ENCODE measurements at regions not wholly inside any gene's neighbourhood (a gene's known extent, or its start where the extent isn't known, plus 50 kb on each side); places are given as distances from the start of the nearest gene placed in this dataset.

DNA sequence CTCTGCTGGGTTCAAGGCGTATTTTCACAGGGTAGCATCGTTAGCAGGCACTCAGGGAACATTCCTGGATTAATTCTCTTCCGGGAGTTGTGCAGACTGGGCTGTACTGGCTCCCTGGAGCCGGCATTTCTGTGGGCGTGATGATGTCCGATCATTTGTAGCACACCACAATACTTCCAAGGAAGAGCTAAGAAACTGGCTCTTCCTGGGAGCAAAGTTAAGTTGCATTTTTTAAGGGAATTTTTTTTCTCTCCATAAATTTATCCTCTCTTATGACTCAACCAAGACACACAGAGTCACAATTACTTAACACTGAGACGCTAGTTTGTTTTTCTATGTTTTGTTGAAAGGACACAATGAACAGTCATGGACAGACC lies 211.6 kb upstream of the FOXF1 start:
- H3K4me2 ChIP-seq (ENCODE audit: low read length) = no peak overlapping the region
- no peaks in the 10 kb centered on the region for H3K79me2 ChIP-seq (ENCODE audit: control insufficient read depth, low read length)
- H3K27me3 ChIP-seq (ENCODE audit: control insufficient read depth, low read length) = peaks cover 15% of the 10 kb centered on the region
- no peaks in the 10 kb centered on the region for H3K4me1 ChIP-seq (ENCODE audit: control insufficient read depth, low read length)
- no peak overlapping the region for H3K4me3 ChIP-seq (ENCODE audit: low read length)
- H3F3A ChIP-seq (ENCODE audit: control insufficient read depth, insufficient read depth) = no peaks in the 10 kb centered on the region
- H3K27ac ChIP-seq (ENCODE audit: low read depth, low read length) = no peak overlapping the region
- no peak for TF ChIP-seq EZH2phosphoT487 (IDR thresholded peaks at IDR 0.05; ENCODE audit: borderline replicate concordance, low read length)
- TF ChIP-seq, protein P1, sequence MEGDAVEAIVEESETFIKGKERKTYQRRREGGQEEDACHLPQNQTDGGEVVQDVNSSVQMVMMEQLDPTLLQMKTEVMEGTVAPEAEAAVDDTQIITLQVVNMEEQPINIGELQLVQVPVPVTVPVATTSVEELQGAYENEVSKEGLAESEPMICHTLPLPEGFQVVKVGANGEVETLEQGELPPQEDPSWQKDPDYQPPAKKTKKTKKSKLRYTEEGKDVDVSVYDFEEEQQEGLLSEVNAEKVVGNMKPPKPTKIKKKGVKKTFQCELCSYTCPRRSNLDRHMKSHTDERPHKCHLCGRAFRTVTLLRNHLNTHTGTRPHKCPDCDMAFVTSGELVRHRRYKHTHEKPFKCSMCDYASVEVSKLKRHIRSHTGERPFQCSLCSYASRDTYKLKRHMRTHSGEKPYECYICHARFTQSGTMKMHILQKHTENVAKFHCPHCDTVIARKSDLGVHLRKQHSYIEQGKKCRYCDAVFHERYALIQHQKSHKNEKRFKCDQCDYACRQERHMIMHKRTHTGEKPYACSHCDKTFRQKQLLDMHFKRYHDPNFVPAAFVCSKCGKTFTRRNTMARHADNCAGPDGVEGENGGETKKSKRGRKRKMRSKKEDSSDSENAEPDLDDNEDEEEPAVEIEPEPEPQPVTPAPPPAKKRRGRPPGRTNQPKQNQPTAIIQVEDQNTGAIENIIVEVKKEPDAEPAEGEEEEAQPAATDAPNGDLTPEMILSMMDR (IDR thresholded peaks at IDR 0.05; ENCODE audit: low read depth, low read length, poor library complexity, severe bottlenecking) = no peak
- H3K36me3 ChIP-seq (ENCODE audit: control insufficient read depth, low read length) = no peaks in the 10 kb centered on the region
- no peaks in the 10 kb centered on the region for H3K9me2 ChIP-seq (replicated peaks; ENCODE audit: control insufficient read depth, low read length)
- no peaks in the 10 kb centered on the region for H4K20me1 ChIP-seq (ENCODE audit: control insufficient read depth, insufficient read depth, low read depth, low read length)
- H3K9me3 ChIP-seq (ENCODE audit: control insufficient read depth, insufficient read depth, low read length) = no peaks in the 10 kb centered on the region

DNA sequence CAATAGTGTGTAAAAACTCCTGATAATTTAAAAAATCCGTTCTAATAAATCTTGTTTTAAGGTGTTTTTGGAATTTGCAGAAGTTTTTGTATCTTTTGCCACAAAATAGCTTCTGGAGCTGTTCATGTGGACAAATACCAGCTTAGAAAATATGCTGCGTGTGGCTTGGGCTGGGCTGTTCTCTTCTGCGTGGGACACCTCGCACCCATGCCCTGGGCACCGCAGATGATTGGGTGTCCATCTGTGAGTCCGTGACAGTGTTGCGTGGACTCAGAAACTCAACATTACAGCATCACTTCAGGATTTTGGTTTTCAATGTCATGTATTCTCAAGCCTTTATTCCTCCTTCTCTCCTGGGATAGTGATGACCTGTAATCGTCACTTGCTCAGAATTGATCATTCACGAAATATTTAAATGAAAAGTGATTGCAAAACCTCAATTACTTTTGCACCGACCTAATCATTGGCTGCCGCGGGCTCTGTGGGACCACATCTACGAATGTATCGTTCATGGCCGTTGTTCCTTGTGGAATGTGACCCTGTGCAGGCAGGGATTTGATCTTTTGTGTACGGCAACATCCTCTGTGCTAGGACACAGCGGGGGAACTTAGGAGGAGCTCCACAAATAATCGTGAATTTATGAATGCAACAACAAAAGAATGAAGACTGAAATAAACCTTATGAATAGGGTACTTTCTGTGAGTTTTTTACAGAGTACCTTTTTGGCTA lies 210.3 kb upstream of the FOXF1 start:
- Histone ChIP-seq H3K4me1 (ENCODE audit: control insufficient read depth, low read length) (no peaks in the 10 kb centered on the region), H3F3A (ENCODE audit: control insufficient read depth, insufficient read depth) (no peaks in the 10 kb centered on the region), H3K4me3 (ENCODE audit: low read length) (no peak overlapping the region), H3K9me2 (replicated peaks; ENCODE audit: control insufficient read depth, low read length) (no peaks in the 10 kb centered on the region), H3K9me3 (ENCODE audit: control insufficient read depth, insufficient read depth, low read length) (no peaks in the 10 kb centered on the region), H3K4me2 (ENCODE audit: low read length) (no peak overlapping the region), H3K79me2 (ENCODE audit: control insufficient read depth, low read length) (no peaks in the 10 kb centered on the region), H3K27ac (ENCODE audit: low read depth, low read length) (no peak overlapping the region), H4K20me1 (ENCODE audit: control insufficient read depth, insufficient read depth, low read depth, low read length) (no peaks in the 10 kb centered on the region), H3K27me3 (ENCODE audit: control insufficient read depth, low read length) (peaks cover 15% of the 10 kb centered on the region), H3K36me3 (ENCODE audit: control insufficient read depth, low read length) (no peaks in the 10 kb centered on the region)
- no peak for TF ChIP-seq EZH2phosphoT487 (IDR thresholded peaks at IDR 0.05; ENCODE audit: borderline replicate concordance, low read length)
- TF ChIP-seq, protein P1 (IDR thresholded peaks at IDR 0.05; ENCODE audit: low read depth, low read length, poor library complexity, severe bottlenecking) = no peak

DNA sequence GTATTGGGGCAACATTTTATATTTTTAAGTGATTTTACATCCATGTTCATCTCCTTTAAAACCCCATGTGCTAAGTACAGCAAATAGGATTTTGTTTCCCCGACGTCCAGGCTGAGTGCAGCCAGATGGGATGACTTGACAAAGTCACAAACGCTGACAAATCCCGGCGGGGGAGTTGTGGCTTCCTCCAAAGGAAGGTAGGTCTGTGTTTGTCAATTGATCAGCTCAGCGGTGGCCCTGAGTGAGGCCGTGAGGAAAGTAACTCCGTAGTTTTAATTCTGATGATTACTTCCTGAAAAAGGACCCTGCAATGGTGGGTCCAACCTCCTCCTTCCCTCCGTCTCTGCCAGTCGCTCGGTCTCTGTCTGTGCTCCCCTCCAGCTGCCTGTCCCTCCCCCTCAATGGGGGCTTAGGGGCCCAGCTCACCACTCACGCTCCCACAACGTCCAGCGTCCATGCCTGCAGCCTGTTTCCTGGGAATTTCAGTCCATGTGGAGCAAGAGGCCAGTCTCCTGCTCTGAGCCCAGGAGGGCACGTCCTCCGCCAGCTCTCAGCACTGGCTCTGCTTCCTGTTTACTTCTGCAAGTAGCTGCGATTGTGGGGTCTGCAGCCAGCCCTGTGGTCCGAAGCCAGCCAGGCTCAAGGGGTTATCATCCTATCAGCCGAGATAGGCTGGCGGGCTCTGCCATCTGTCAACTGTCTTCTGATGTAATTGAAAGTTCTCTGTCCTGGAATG lies 209.4 kb upstream of the FOXF1 start:
- Histone ChIP-seq H3F3A (ENCODE audit: control insufficient read depth, insufficient read depth) (no peaks in the 10 kb centered on the region), H3K27me3 (ENCODE audit: control insufficient read depth, low read length) (peaks cover 15% of the 10 kb centered on the region), H3K9me2 (replicated peaks; ENCODE audit: control insufficient read depth, low read length) (no peaks in the 10 kb centered on the region), H3K36me3 (ENCODE audit: control insufficient read depth, low read length) (no peaks in the 10 kb centered on the region), H4K20me1 (ENCODE audit: control insufficient read depth, insufficient read depth, low read depth, low read length) (no peaks in the 10 kb centered on the region), H3K27ac (ENCODE audit: low read depth, low read length) (no peak overlapping the region), H3K4me3 (ENCODE audit: low read length) (no peak overlapping the region), H3K4me2 (ENCODE audit: low read length) (no peak overlapping the region), H3K79me2 (ENCODE audit: control insufficient read depth, low read length) (no peaks in the 10 kb centered on the region), H3K4me1 (ENCODE audit: control insufficient read depth, low read length) (no peaks in the 10 kb centered on the region), H3K9me3 (ENCODE audit: control insufficient read depth, insufficient read depth, low read length) (no peaks in the 10 kb centered on the region)
- TF ChIP-seq, protein P1 (IDR thresholded peaks at IDR 0.05; ENCODE audit: low read depth, low read length, poor library complexity, severe bottlenecking) = no peak
- no peak for TF ChIP-seq EZH2phosphoT487 (IDR thresholded peaks at IDR 0.05; ENCODE audit: borderline replicate concordance, low read length)

Measured in DOHH2 (cell line).